SK-N-SH treated with all-trans-retinoic acid at 6 μM for 48 hours (cell line): ENCODE measurements at regions not wholly inside any gene's neighbourhood (a gene's known extent, or its start where the extent isn't known, plus 50 kb on each side); places are given as distances from the start of the nearest gene placed in this dataset.

ENCODE experiments used
- ARNTL ChIP-seq: fragments of 450-650 bp; formaldehyde crosslinking; IDR thresholded peaks from 2 replicates; pipeline ENCODE4 v1.5.0; 2020; ENCODE audit warnings: low read depth, mild to moderate bottlenecking, moderate library complexity, borderline replicate concordance
- CREB5 ChIP-seq: fragments of 250-450 bp; sonication (Bioruptor Pico); IDR thresholded peaks from 2 replicates; pipeline ENCODE4 v1.5.1; 2020; ENCODE audit warnings: low read depth, mild to moderate bottlenecking, moderate library complexity
- CSDC2 ChIP-seq: fragments of 250-450 bp; sonication (Bioruptor Pico); IDR thresholded peaks from 2 replicates; pipeline ENCODE4 v1.5.0; 2020; ENCODE audit warnings: mild to moderate bottlenecking, moderate library complexity
- GLIS3 ChIP-seq: fragments of 250-450 bp; sonication (Bioruptor Pico); IDR thresholded peaks from 2 replicates; pipeline ENCODE4 v1.5.0; 2020; ENCODE audit warnings: mild to moderate bottlenecking, moderate library complexity
- ISL1 ChIP-seq: fragments of 250-450 bp; sonication (Bioruptor Pico); IDR thresholded peaks from 2 replicates; pipeline ENCODE4 v2.1.2; 2022; ENCODE audit warnings: mild to moderate bottlenecking, moderate library complexity
- PATZ1 ChIP-seq: fragments of 250-450 bp; sonication (Bioruptor Pico); IDR thresholded peaks from 2 replicates; pipeline ENCODE4 v1.8.0; 2020; ENCODE audit warnings: mild to moderate bottlenecking, moderate library complexity, borderline replicate concordance
- TOX ChIP-seq: fragments of 250-450 bp; sonication (Bioruptor Pico); IDR thresholded peaks from 2 replicates; pipeline ENCODE4 v1.8.0; 2021; ENCODE audit warnings: mild to moderate bottlenecking, moderate library complexity, borderline replicate concordance
- ZFP3 ChIP-seq: fragments of 250-450 bp; sonication (Bioruptor Pico); IDR thresholded peaks from 2 replicates; pipeline ENCODE4 v1.5.0; 2020; ENCODE audit warnings: mild to moderate bottlenecking, moderate library complexity
- ZFP30 ChIP-seq: fragments of 450-650 bp; formaldehyde crosslinking; IDR thresholded peaks from 2 replicates; pipeline ENCODE4 v1.5.0; 2022; ENCODE audit warnings: mild to moderate bottlenecking, moderate library complexity

GRCh38 chr4:72677886-72678285 lies 108.9 kb upstream of the ADAMTS3 start:
- TF ChIP-seq PATZ1 (CRISPR knock-in tag) (no peak), CSDC2 (CRISPR knock-in tag) (no peak), TOX (CRISPR knock-in tag) (no peak), ARNTL (CRISPR knock-in tag) (no peak), GLIS3 (CRISPR knock-in tag) (no peak), ZFP30 (no peak), CREB5 (CRISPR knock-in tag) (no peak), ISL1 (CRISPR knock-in tag) (no peak), ZFP3 (no peak)
